ENCODE measurements at regions not wholly inside any gene's neighbourhood (a gene's known extent, or its start where the extent isn't known, plus 50 kb on each side); places are given as distances from the start of the nearest gene placed in this dataset.

DNA sequence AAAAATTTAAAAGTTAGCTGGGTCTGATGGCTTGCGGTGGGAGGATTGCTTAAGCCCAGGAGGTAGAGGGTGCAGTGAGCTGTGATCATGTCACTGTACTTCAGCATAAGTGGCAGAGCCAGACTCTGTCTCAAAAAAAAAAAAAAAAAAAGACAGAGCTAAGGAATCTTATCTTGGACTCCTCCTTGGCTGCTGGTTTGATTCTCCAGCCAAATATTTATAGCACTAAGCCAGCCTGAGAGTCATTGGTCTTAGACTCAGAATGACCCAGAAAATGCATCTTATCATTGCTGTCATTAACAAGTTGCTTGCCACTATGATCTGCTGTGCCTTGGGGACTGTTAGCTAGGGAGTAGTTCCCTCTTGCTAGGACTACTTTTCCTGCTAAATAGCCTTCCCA lies 164.7 kb downstream of the GNAT3 start:
- no peak for DNase-seq (ENCODE audit: low spot score)

DNA sequence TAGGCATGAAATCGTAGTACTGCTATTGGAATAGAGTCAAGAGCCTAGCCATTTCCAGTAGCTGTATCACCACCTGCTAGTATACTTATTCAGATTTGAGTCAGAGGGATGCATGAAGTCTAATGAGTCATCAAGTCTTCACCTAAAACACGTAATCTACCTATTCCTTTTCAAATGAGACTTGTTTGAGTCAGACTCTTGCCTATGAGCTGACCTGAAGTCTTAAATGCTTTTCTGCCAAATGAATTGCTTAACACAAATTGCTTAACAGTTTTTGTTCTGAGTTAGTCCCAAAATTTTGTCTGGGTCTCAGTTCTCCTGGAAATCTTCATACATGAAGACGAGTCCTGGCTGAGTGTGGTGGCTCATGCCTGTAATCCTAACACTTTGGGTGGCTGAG lies 165.2 kb downstream of the GNAT3 start:
- no peak for DNase-seq (ENCODE audit: low spot score)

DNA sequence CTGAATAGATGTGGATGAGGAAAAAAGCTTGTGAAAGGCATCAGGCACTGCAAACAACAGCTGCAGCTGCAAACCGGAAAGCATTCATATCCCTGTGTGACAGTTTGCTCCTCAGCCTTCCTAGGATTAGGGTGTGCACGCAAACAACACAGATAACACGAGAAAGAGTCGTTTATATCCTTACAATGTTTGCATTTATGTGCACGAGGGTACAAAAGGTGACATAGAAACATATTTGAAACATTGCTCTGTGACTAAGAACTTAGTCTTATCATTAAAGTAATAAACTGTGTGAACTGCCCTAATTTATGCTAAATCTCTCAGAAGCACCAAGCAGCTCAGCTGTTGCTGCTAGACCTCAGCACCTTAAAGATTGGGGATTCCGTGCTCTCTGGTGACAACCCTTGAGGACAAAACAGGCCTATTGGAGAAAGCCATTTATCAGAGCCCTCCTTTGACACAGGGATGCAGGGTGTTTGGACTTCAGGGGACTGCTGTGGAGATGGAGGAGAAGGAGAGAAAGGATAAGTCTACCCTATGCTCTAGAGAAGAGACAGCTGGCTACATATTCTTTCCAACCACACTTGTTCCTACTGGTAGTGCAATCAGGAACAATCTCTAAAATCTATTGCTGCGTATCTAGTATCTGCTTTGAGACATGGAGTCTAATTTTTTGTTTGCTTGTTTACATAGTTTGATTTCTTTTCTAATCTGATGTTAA lies 176.2 kb downstream of the GNAT3 start:
- DNase-seq (ENCODE audit: low spot score): peak; percentile 66

DNA sequence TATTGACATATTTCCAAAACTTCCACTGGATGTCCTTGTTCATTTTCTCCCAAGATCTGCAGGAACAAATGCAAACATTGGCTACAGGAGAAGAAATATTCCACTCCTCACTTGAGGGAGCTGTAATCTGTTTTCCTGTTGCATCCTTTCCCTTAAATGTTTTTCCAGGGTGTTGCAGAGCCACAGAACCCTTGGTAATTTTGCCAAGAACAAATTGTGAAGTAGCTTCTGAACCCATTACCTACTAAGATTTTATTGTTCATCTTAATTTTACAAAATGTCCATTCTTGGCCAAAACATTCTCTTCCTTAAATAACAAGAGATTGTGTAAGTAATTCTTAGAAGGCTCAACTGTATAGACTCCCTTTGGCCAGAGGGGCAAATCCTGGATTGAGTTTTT lies 177.0 kb downstream of the GNAT3 start:
- peak; percentile 29 for DNase-seq (ENCODE audit: low spot score)

DNA sequence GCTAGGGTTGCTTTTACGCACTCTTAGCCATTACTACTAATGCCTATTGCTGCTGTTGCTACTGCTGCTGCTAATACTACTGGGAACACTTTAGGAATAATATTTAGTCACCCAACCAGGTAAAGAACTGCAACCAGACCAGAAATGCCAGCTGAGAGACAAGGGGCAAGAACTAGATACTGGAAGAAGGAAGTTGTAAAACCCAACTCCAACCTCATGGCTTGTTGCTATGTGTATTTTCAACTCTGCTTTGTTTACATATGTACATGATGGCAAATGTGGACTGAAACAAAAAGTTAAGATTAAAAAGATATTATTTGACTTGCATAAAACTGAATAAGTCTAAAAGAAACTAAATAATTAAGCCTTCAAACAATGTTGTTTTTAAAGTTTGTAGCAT lies 177.7 kb downstream of the GNAT3 start:
- peak; percentile 68 for DNase-seq (ENCODE audit: low spot score)

DNA sequence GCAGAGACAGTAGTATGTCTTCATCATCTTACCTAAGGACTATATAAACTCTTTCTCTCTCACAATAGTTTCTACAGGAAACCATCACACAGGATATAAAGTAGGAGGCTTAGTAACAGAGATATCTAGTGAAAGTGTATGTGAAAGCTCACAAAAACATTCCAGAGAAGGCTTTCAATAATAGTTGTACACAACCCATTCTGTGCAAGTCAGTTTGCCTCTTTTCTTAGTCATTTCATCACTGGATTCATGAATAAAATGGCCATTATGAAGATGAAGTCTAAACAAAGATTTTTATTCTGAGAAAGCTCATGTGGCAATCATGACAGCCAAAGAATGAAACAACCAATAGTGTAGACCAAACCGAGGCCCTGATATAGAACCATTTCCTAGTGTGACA lies 178.8 kb downstream of the GNAT3 start:
- DNase-seq (ENCODE audit: low spot score): no peak

DNA sequence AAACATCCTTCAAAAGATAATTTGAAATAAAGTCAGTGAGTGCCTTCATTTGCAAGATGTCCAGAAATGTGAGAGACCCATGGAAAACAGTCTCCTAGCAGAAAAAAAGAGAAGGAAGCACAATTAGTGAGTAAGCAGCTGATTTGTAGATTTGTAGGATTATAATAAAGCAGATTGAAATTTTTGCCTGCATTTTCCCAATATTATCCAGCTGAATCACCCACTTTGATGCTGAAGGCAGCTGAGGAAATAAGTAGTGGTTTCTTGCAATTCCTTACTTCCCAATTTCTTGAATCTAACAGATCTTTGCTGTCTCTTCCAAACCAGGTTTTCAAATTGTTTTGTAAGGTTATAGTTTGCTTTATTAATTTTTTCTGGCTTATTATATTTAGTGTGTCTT lies 181.4 kb downstream of the GNAT3 start:
- no peak for DNase-seq (ENCODE audit: low spot score)

DNA sequence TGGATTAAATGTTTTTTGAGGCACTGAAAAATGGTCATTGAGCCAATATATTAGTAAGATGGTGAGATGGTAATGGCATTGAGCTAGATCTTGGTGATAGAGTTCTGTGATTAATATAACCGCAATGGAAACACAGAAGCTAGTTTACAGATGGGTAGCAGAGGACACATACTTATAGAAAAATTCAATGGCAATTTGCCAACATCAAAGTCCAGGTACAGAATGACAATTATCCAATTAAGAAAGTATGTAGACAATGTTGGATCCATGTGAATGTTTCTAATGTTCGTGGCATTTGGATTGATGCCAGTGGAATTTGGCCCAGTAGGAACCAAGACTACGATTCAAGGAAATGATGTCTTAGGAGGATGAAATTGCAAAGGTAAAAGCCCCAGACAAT lies 187.8 kb downstream of the GNAT3 start:
- DNase-seq (ENCODE audit: low spot score): peak; percentile 86

DNA sequence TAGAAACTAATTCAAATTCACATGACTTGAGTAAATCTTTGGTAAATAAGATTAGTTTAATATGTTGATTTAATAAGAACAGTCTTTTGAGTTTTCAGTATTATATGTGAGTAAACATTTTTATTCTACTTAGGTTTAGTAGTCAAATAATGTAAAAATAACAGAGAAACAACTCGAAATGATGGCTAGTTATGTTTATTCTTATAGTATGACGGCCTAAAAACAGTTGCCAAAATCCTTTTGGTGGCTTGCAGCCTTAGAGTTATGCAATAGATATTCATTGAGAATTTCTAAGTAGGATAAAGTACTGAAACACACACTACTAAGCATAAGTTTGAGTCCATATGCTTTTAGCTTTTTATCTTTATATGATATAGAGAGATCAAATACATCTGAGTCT lies 184.8 kb downstream of the GNAI1 start:
- no peak for DNase-seq (ENCODE audit: low spot score)

DNA sequence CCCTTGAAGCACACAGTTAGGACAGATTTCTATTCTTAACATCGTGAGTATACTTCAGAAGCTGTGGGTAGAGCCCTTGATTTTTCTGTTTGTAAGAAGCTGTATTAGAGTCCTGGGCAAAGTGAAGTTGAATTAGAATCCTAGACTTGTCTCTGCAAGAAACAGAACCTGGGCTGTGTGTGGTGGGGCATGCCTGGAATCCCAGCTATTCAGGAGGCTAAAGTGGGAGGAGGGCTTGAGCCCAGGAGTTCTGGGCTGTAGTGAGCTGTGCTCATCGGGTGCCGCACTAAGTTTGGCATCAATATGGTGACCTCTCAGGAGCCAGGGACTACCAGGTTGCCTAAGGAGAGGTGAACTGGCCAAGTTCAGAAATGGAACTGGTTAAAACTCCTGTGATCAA lies 183.4 kb downstream of the GNAI1 start:
- DNase-seq (ENCODE audit: low spot score): no peak

DNA sequence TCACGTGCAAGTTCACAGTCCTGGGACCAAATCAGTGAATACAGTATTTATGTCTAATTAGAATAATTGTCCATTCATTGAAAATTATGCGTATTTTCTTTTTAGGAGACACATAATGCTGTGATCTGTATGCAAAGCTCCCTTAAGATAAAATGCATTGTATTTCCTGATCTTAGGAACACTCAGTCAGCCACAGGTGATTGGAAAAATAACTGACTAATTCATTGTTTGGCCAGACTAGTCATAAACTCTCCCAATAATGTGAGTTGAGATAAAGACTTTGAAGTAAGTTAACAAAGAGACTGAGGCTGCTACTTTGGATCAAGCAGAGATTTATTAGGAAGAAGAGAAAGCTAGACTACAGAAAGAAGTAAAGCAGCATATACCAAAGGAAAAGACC lies 182.2 kb downstream of the GNAI1 start:
- peak; percentile 53 for DNase-seq (ENCODE audit: low spot score)

DNA sequence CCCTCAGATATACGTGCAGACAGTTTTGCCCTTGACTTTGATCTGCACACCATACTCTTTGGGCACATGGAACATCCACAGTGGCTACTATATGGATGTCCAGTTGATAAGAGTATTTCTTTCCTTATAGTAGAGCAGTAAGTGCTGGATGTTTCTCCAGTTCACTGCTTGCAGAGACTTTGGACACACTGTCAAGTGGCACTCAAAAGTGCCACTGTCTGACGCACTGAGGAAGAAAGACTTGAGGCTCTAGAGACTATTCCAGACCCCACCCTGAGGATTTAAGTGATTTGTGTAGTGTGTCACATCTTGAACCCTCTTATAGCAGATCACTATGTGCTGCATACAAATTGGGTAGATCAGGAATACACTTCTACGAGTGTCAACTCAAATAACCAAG lies 179.1 kb downstream of the GNAI1 start:
- DNase-seq (ENCODE audit: low spot score): no peak

DNA sequence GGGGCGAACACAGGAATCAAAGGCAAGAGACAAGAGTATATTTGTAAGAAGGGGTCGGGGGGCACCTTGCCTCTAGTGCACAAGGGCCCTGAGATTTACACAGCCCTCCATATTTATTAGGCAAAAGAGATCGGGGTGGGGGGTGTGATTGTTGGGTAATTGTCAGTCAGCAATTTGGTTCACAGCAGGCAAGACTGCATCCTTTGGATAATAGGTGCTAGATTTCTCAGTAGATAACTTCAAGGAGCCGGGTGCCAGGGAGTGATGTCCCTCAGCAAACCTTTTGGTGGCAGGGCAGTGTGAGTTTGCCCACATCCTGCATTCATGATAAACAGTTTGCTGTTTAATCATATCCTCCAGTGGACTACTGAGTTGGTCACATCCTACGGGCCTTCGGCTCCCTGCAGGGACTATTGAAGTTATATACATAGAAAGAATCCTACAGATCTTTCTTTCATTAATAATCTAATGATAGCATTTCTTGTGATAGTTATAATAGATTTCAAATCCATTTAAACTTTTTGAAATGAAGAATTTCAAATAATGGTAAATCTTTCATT lies 178.5 kb downstream of the GNAI1 start:
- DNase-seq (ENCODE audit: low spot score): no peak

DNA sequence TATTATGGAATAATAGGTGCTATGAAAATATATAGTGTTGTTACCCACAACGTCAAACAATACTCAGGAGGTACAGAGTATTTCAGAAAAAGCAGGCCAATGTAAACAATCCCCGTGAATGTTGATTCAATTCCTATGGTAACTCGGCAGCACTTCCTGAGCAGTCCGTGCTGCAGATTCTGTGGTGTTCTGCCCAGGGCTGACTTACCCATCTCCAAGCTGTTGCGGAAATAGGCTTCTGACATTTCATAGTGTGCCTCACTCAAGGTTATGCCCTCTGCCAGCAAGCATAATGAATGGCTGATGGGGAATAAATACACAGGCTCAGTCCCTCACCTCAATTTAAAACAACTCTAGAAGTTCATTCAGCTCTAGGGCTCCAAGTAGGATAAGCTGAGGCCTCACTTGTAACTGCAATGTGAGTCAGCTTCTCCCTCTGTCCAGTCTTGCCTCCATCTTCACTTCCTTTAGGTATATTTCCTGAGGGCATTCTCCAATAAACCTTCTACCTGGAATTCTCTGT lies 177.6 kb downstream of the GNAI1 start:
- DNase-seq (ENCODE audit: low spot score): peak; percentile 88

DNA sequence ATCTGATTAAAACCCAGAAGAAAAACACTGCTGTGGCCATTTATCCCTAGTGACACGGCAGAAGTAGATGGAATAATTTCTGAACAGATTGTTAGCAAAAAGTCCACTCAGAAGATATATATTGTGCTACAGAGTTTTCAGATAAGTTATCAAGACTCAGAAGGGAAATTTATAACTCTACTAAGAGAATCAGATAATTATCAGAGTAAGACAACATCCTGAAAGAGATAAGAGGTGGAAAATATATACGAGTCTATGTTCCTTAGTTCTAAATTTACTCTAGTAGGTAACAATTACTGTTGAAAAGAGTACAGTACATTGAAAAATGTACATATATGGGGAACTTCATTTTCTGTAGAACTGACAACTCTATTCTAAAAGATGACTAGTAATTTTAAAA lies 176.7 kb downstream of the GNAI1 start:
- DNase-seq (ENCODE audit: low spot score): peak; percentile 31

DNA sequence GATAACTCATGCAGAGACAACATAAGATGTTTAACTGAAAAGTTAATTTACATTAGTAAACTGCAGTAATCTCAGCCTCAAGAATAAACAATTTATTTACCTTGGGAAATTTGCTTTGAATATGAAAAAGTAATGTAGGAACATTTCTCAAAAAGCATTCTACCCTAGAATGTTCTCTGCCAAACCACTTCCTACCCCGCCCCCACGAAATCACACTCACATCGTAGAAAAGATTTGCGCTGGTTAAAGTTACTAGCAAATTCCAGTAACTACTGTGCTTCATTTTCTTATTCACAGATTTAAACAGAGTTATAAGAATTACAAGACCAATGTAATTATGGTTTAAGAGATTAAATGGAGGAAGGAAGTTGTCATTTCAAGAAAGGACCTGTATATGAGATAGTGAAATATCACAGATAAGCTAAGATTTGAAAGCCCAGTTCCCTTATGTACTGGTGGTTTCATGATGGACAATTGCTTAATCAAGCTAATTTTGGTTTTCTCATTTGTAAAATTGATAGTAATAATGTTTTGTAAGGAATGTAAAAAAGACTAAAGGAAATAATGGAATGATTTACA lies 175.4 kb downstream of the GNAI1 start:
- DNase-seq (ENCODE audit: low spot score): no peak

DNA sequence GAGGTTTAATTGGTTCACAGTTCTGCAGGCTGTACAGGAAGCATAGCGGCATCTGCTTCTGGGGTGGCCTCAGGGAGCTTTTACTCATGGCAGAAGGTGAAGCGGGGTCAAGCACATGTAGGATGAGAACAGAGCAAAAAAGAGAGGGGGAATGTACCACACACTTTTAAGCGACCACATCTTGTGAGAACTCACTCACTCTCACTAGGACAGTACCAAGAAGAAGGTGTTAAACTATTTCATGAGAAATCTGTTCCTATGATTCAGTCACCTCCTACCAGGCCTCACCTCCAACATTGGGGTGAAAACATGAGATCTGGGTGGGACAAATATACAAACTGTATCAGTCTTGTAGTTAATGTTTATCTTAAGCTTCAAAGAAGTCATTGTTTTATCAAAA lies 174.7 kb downstream of the GNAI1 start:
- DNase-seq (ENCODE audit: low spot score): no peak

DNA sequence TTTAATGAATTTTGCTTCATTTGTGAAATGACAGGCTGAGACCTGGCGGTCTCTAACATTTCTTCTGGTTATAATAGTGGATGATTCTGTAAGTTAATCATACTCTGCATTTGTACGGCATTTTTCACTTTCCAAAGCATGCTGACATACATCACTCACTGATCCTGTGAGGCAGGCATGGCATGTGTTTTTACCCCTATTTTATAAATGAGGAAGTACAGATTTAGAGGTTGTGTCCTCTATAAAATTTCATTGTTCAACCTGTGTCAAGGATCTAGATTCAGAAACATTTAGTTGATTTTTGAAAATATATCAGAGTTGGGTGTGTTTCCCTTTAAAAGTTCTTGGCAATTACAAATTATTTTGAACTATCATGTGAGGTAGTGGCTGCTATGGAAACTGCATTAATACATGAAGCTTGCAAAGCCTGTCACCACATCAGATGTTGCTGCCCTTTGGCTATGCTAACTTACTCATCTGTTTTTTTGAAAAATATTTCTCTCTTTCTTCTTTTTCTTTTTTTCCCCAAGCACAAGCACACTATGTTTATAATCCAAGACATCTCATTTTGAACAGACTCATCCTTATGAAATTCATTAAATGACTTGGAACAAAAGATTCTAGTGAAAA lies 172.7 kb downstream of the GNAI1 start:
- DNase-seq (ENCODE audit: low spot score): peak; percentile 36

DNA sequence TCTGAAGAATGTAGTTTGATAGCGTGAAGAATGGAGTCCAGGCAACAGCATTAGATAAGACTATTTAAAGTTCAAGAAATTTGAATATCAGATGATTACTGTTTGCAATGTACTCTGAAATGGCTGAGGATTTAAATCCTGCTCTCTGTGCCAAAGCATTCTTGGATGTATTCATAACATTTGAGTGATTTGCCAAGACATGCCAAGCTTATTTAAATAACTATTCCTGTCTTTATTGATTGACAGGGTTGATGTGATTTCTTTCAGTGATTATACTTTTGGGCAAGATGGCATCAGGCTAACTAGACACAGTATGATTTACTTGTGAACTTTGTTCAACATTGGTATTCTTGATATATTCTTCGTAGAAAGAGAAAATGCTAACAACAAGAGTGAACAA lies 168.7 kb downstream of the GNAI1 start:
- no peak for DNase-seq (ENCODE audit: low spot score)

DNA sequence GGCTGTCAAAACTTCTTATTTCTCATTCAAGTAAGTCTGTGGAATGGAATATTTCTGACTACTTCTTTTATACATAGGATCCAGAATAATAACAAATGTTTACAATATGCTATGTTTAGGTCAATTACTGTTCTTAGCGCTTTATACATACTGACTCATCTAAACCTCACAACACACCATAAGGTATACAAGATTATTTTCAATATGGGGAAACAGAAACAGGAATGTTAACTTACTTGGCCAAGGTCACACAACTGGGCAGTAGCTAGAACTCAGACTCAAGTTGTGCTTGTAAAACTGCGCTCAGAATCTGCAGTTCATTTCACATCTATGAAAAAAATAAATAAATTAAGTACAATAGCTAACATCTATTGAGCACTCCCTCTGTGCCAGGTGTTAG lies 168.0 kb downstream of the GNAI1 start:
- no peak for DNase-seq (ENCODE audit: low spot score)

DNA sequence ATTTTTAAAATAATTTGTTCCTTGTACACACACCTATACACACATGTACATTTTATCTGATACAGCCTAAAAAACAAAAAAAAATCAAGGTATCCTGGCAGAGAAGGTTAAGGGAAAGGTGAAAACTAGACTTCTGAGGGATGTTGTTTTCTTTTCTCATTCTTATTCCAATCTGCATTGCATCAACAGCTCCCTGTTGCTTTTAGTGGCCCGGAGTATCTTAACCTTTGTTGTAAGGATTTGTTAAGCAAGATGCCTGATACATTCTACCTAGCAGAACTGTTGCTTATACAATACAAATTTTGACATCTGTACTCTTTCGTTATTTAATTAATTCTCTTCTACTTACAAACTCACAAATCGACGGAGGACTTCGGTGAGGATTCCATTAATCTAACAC lies 167.4 kb downstream of the GNAI1 start:
- no peak for DNase-seq (ENCODE audit: low spot score)

DNA sequence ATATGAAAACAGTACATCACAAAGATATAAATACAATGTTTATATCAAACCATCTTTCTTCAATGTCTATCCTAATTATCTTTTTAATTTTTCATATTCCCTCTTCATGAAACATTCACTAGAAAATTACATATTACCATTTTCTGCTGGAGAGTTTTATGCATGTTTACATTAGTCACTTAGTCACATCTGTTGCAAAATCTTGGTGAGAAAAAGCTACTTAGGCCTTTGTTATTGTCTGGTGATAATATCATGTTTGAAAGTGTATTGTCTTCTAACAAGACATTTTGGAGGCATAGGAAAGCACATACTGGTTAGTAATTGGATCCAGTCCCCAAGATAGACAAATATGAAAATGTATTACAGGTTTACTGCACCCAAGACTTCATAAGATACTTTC lies 163.6 kb downstream of the GNAI1 start:
- DNase-seq (ENCODE audit: low spot score): no peak

DNA sequence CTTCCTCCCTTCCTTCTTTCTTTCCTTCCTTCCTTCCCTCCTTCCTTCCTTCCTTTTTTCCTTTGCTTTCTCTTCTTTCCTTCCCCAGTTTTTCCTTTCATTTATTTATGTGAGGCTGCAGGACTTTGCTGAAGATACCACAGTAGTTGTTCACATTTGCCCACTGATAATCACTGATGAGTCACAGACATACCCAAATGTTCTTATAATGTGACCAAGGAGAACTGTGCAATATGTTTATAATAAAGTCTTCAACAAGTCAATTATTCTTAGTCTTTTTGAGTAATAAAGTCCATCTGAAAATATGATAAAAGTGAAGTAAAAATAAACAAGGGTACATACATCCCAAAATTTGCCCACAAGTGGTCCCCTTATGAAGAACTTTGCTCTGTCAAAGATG lies 159.7 kb downstream of the GNAI1 start:
- DNase-seq (ENCODE audit: low spot score): no peak
